Adrenal gland (tissue), 5 donors: ENCODE measurements at regions not wholly inside any gene's neighbourhood (a gene's known extent, or its start where the extent isn't known, plus 50 kb on each side); places are given as distances from the start of the nearest gene placed in this dataset.

Source experiments
- CTCF ChIP-seq, 6 experiments: fragments of 450-650 bp in 4 of 6; fragments of 200-600 bp in 2 of 6; sonication (generic) in 1 of 6; IDR thresholded peaks; 1 replicate in 5 of 6; 2 replicates in 1 of 6; pipeline versions ENCODE4 v1.5.1 to v1.8.0; 2016 to 2021; ENCODE audit warnings: antibody characterized with exemption in 6 of 6, mild to moderate bottlenecking in 2 of 6, moderate library complexity in 1 of 6
- POLR2A ChIP-seq, 2 donors: fragments of 450-650 bp; IDR thresholded peaks; one replicate each; pipeline ENCODE4 v1.6.1; 2017; ENCODE audit warnings: antibody characterized with exemption in 2 of 2, mild to moderate bottlenecking in 2 of 2, moderate library complexity in 1 of 2
- donor health status: DM: no; HTN: no; CAD: no.

DNA sequence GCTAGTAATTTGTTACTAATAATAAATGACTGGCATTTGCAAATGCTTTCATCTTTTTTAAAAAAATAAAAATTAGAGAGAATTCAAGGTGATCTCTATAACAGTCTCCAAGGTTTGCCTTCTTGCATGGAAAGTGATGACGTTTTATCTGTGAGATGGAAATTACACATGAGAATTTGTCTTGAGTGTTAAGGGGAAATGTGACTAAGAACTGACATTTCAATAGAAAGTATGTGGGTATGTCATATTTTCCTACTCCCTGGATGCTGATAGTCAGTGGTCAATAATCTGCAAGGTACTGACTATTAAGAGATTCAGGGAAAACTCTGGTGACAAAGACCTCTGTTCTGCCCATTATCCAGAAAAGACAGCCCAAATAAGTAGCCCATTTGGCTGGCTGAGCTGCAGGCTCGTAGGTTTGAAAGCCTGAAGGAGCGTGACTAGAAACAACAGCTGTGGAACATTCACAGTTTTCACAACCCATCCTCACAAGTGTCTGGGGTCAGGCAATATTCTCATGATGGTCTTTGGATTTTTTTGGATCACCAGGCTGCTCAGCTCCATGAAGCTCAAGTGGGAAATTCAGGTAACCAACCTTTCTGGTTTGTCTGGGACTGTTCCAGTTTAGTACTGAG is 49.7 kb upstream of the WSCD1 start:
- TF ChIP-seq CTCF (IDR thresholded peaks at IDR 0.05) = no peak
- no peak for TF ChIP-seq POLR2A (IDR thresholded peaks at IDR 0.05)
